ENCODE measurements at regions not wholly inside any gene's neighbourhood (a gene's known extent, or its start where the extent isn't known, plus 50 kb on each side); places are given as distances from the start of the nearest gene placed in this dataset.

DNA sequence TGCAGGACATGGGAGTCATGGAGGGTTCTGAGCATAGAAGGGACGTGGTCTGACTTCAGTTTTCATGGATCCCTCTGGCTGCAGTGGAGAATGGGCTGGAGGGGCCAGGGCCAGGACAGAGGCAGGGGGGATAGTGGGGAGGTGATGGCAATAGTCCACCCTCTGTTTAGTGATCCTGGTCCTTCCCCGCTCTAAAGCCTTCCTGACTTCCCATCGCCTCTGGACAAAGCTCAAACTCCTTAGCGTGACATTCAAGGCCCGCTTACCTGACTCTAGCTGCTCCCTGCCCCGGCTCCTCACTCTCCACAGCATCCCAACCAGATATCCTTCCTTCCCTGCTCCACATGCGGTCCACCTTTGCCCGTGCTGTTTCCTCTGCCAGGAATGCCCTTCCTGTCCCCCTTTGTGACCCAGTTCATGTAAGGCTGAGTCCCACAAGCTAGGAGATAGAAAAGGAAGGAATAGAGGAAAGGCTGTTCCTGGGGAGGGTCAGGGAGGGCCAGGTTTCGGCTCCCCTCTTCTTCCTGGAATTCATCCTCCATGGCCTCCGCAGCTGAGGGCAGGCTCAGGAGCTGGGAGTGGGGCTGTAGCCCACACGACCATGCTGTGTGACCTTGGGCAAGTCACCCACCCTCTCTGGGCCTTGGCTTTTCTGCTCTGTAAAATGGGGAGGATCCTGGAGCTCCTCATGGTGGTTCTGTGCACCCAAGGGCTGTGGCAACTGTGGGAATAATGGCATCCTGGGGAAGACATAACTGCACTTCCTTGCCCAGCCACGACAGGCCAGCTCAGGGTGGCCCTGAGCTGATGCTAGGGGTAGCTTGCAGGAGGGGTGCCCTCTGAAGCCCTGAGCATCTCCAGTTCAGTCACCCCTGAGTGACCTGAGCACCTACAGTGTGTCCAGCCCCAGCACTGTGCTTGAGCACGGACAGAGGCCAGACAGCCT is 116.1 kb downstream of the CEBPB start:
- TF ChIP-seq, protein P1, sequence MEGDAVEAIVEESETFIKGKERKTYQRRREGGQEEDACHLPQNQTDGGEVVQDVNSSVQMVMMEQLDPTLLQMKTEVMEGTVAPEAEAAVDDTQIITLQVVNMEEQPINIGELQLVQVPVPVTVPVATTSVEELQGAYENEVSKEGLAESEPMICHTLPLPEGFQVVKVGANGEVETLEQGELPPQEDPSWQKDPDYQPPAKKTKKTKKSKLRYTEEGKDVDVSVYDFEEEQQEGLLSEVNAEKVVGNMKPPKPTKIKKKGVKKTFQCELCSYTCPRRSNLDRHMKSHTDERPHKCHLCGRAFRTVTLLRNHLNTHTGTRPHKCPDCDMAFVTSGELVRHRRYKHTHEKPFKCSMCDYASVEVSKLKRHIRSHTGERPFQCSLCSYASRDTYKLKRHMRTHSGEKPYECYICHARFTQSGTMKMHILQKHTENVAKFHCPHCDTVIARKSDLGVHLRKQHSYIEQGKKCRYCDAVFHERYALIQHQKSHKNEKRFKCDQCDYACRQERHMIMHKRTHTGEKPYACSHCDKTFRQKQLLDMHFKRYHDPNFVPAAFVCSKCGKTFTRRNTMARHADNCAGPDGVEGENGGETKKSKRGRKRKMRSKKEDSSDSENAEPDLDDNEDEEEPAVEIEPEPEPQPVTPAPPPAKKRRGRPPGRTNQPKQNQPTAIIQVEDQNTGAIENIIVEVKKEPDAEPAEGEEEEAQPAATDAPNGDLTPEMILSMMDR (IDR thresholded peaks at IDR 0.05), result no peak
- H3K4me3 ChIP-seq, result no peak overlapping the region
- ATAC-seq (no peak), DNase-seq (peak in 1 of 6 donors; percentile 50), FAIRE-seq (no peak)
- 85% methylated on average over 13 of the region's 13 CpGs for WGBS, 2 donors
- H3K4me1 ChIP-seq, result peaks cover 0 to 28% (median 0%) of the 10 kb centered on the region in 3 donors
- H3K36me3 ChIP-seq, result no peaks in the 10 kb centered on the region
- intact Hi-C loops (cut with DNase I), result no loop called here
- no peaks in the 10 kb centered on the region for H3K9me3 ChIP-seq
- no peaks in the 10 kb centered on the region for H3K27me3 ChIP-seq
- H3K27ac ChIP-seq, result peak overlapping the region in 3 of 4 donors; percentile 16 to 74 (median 58)

DNA sequence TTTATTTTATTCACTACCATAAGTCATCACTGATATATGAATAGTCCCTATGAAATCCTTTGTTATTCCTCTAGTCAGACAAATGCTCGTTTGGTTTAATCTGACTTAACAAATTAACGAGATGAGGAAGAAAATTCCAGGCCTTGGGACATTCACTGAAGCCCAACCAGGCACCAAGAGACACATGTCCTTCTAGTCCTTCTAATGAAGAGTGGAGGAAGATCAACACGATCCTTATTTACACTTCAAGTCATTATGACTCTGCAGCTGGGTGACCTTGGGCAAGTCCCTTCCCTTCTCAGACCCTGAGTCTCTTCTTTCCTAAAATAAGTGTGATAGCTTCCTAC is 117.5 kb downstream of the CEBPB start:
- H3K27ac ChIP-seq, result peak overlapping the region in 2 of 4 donors; percentile 74 to 88
- peaks cover 0 to 35% (median 10%) of the 10 kb centered on the region in 3 donors for H3K4me1 ChIP-seq
- DNase-seq, result no peak
- no peaks in the 10 kb centered on the region for H3K27me3 ChIP-seq
- H3K36me3 ChIP-seq, result no peaks in the 10 kb centered on the region
- no peaks in the 10 kb centered on the region for H3K9me3 ChIP-seq
- no peak for ATAC-seq
- TF ChIP-seq, protein P1 (IDR thresholded peaks at IDR 0.05), result no peak
- intact Hi-C loops (cut with DNase I), result no loop called here
- FAIRE-seq, result no peak
- 43 to 58% methylated on average over 3 of the region's 3 CpGs for WGBS, 2 donors
- H3K4me3 ChIP-seq, result no peak overlapping the region

DNA sequence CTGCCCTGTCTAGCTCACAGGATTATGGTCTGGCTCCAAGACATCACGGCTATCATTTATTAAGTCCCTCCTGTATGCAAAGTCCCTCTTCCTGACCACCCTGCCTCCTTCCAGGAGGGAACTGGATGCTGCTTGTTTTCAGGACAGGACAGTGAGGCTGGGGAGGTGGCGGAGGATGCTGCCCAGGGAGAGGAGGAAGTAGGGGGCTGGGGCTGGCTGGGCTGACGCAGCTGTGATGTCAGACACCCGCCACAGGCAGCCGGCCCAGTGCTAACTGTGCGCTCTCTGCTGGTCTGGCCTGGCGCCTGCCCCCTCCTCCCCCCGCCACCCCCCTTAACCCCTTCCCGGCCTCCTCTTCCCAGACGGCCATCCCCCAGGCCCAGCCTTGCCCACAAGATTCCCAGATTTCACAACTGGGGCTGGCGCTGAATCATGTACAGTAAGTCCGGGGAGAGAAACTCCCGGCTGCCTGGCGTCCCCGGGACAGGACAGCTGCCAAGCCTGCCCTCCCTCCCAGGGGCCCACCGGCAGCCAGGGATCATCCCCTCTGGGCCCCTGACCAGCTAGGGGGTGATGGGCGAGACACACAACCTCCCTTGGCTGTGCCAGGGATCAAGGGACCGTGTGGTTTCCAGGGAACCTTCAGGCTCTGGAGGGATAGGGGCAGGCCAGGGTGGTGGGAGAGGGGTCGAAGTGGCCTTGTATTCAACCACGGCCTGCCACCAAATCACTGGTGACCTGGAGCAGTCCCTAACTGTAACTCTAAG is 118.1 kb downstream of the CEBPB start:
- H3K4me3 ChIP-seq, result no peak overlapping the region
- H3K9me3 ChIP-seq, result no peaks in the 10 kb centered on the region
- intact Hi-C loops (cut with DNase I), result no loop called here
- 26 to 33% methylated on average over 16 to 20 of the region's 20 CpGs for WGBS, 2 donors
- H3K27ac ChIP-seq, result peak overlapping the region in 2 of 4 donors; percentile 74 to 88
- peak; percentile 63 to 82 (median 74) for DNase-seq
- H3K4me1 ChIP-seq, result peaks cover 0 to 37% (median 10%) of the 10 kb centered on the region in 3 donors
- FAIRE-seq, result no peak
- TF ChIP-seq, protein P1 (IDR thresholded peaks at IDR 0.05), result no peak
- ATAC-seq, result peak; percentile 27 to 70 (median 56)
- no peaks in the 10 kb centered on the region for H3K36me3 ChIP-seq
- no peaks in the 10 kb centered on the region for H3K27me3 ChIP-seq

DNA sequence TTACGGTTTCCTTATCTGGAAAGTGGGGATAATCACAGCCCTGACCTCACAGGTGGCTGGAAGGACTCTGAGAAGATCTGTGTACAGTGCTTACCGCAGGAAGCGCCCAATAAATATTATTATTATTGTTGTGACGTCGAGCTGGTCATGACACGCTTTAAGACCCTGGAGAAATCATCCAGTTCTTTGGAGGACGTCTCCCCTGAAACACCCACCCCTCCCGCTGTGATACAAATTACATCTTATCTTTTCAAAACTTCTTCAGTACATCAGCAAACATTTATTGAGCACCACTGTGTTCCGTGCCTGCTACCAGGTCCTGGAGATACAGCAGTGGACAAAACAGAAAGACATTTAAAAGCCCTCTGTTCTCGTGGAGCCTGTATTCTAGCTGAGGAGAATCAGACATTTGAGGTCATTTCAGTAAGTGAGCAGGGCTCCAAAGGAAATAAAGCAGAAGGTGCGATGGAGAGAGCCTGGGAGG is 118.7 kb downstream of the CEBPB start:
- DNase-seq, result no peak
- Histone ChIP-seq H3K4me1 (peaks cover 0 to 32% (median 10%) of the 10 kb centered on the region in 3 donors), H3K27ac (peak overlapping the region in 2 of 4 donors; percentile 74 to 88), H3K4me3 (no peak overlapping the region), H3K9me3 (no peaks in the 10 kb centered on the region), H3K36me3 (no peaks in the 10 kb centered on the region), H3K27me3 (no peaks in the 10 kb centered on the region)
- TF ChIP-seq, protein P1 (IDR thresholded peaks at IDR 0.05), result no peak
- FAIRE-seq, result no peak
- 50 to 54% methylated on average over 11 of the region's 11 CpGs for WGBS, 2 donors
- intact Hi-C loops (cut with DNase I), result no loop called here
- peak in 1 of 4 donors; percentile 2 for ATAC-seq

Data from pancreas (tissue), 10 donors.